B cell (primary cell): ENCODE measurements at regions not wholly inside any gene's neighbourhood (a gene's known extent, or its start where the extent isn't known, plus 50 kb on each side); places are given as distances from the start of the nearest gene placed in this dataset.

ENCODE experiments used
- ATAC-seq: fragments of 200-7000 bp; cut with Tn5 transposase; one replicate; pipeline ENCODE4 v1.10.0; 2021; ENCODE audit warnings: low read depth, mild to moderate bottlenecking, moderate number of reproducible peaks, moderate library complexity
- CTCF ChIA-PET: fragments of 350-600 bp; sonication (Branson Sonifier 250); formaldehyde crosslinking; loops from one replicate; lab custom pipeline; 2021; ENCODE audit warnings: antibody characterized with exemption, inconsistent platforms; lab: Charles Lee
- POLR2A ChIA-PET: fragments of 350-600 bp; sonication (Branson Sonifier 250); formaldehyde crosslinking; loops from one replicate; lab custom pipeline; 2021; ENCODE audit warnings: antibody characterized with exemption; lab: Charles Lee
- DNase-seq: peaks from one replicate; pipeline ENCODE4 v3.0.0; 2013
- H2AFZ ChIP-seq: 2 replicates; pipeline ENCODE4 v1.6.1; 2012; ENCODE audit warnings: mild to moderate bottlenecking, low read depth, low read length; ENCODE audit not compliant: insufficient read depth, poor library complexity, severe bottlenecking
- H3K27ac ChIP-seq, 2 donors: 1 replicate in 1 of 2; 2 replicates in 1 of 2; pipeline ENCODE4 v1.5.1; 2012 to 2013; ENCODE audit warnings: low read length in 2 of 2, mild to moderate bottlenecking in 2 of 2, moderate library complexity in 1 of 2
- H3K27me3 ChIP-seq, 4 experiments: fragments of 200-600 bp in 1 of 4; sonication (generic) in 1 of 4; replicated peaks in 1 of 4; 1 replicate in 2 of 4; 2 replicates in 2 of 4; pipeline versions ENCODE4 v1.6.1 to v1.7.0; 2013 to 2016; ENCODE audit warnings: low read length in 3 of 4, mild to moderate bottlenecking in 2 of 4, mixed read lengths in 1 of 4, moderate library complexity in 1 of 4; ENCODE audit not compliant: insufficient read depth in 4 of 4, control insufficient read depth in 3 of 4; ENCODE audit errors: control extremely low read depth in 1 of 4
- H3K36me3 ChIP-seq, 2 experiments: replicated peaks in 1 of 2; 1 replicate in 1 of 2; 2 replicates in 1 of 2; pipeline versions ENCODE4 v1.6.1 to v1.7.1; 2013; ENCODE audit warnings: low read length in 1 of 2; ENCODE audit not compliant: insufficient read depth in 2 of 2, control insufficient read depth in 1 of 2; ENCODE audit errors: control extremely low read depth in 1 of 2, extremely low read depth in 1 of 2
- H3K4me1 ChIP-seq, 2 donors: fragments of 200-600 bp in 1 of 2; sonication (generic) in 1 of 2; 1 replicate in 1 of 2; 2 replicates in 1 of 2; pipeline versions ENCODE4 v1.5.1 to v1.6.1; 2013 to 2017; ENCODE audit warnings: low read length in 2 of 2; ENCODE audit not compliant: control insufficient read depth in 2 of 2, insufficient read depth in 2 of 2
- H3K4me2 ChIP-seq: replicated peaks from 2 replicates; pipeline ENCODE3; 2012; ENCODE audit warnings: mild to moderate bottlenecking, low read depth, low read length; ENCODE audit not compliant: poor library complexity, severe bottlenecking
- H3K4me3 ChIP-seq, 5 experiments: fragments of 200-600 bp in 1 of 5; sonication (generic) in 1 of 5; 1 replicate in 3 of 5; 2 replicates in 2 of 5; pipeline versions ENCODE4 v1.5.1 to v1.7.0; 2011 to 2016; ENCODE audit warnings: low read length in 4 of 5, mild to moderate bottlenecking in 4 of 5, low read depth in 2 of 5, control low read depth in 1 of 5, moderate library complexity in 1 of 5; ENCODE audit not compliant: insufficient read depth in 1 of 5; ENCODE audit errors: control extremely low read depth in 1 of 5, extremely low read depth in 1 of 5
- H3K79me2 ChIP-seq: fragments of 200-600 bp; sonication (generic); one replicate; pipeline ENCODE4 v1.6.0; 2016; ENCODE audit warnings: low read length; ENCODE audit not compliant: control insufficient read depth, insufficient read depth
- H3K9ac ChIP-seq: fragments of 200-600 bp; sonication (generic); 2 replicates; pipeline ENCODE4 v1.6.1; 2017; ENCODE audit warnings: mild to moderate bottlenecking, low read length, moderate library complexity
- H3K9me3 ChIP-seq, 3 donors: one replicate each; pipeline versions ENCODE4 v1.6.1 to v1.7.1; 2013; ENCODE audit warnings: low read length in 2 of 3; ENCODE audit not compliant: control insufficient read depth in 2 of 3, insufficient read depth in 1 of 3; ENCODE audit errors: control extremely low read depth in 1 of 3
- H4K20me1 ChIP-seq: 2 replicates; pipeline ENCODE4 v1.6.0; 2012; ENCODE audit warnings: mild to moderate bottlenecking, low read length; ENCODE audit not compliant: insufficient read depth, control insufficient read depth, poor library complexity, severe bottlenecking
- H3K27ac Mint-ChIP-seq: one replicate; pipeline ENCODE4 v1.8.0; 2021; ENCODE audit warnings: mixed read lengths
- H3K27me3 Mint-ChIP-seq: one replicate; pipeline ENCODE4 v1.8.0; 2021; ENCODE audit warnings: mixed read lengths
- H3K4me1 Mint-ChIP-seq: one replicate; pipeline ENCODE4 v1.8.0; 2021; ENCODE audit warnings: mixed read lengths
- H3K4me3 Mint-ChIP-seq: one replicate; pipeline ENCODE4 v1.8.0; 2021; ENCODE audit warnings: mixed read lengths
- H3K9me3 Mint-ChIP-seq: one replicate; pipeline ENCODE4 v1.8.0; 2022; ENCODE audit warnings: mixed read lengths; ENCODE audit not compliant: insufficient read depth
- EZH2 ChIP-seq: IDR thresholded peaks from 2 replicates; pipeline ENCODE4 v1.6.1; 2012; ENCODE audit warnings: borderline replicate concordance, low read depth, mild to moderate bottlenecking, moderate library complexity, low read length; ENCODE audit not compliant: insufficient read depth, poor library complexity, severe bottlenecking
- WGBS: methylation state at CpG from one replicate; pipeline ENCODE4 v1.1.5; 2013; ENCODE audit warnings: missing lambda C conversion rate; ENCODE audit not compliant: insufficient coverage; 5-methylcytosine and 5-hydroxymethylcytosine counted together
- intact Hi-C: fragments of 100-400 bp; cut with micrococcal nuclease; formaldehyde crosslinking; loops from one replicate; pipeline ENCODE4 v1.10.0; 2022
- TF ChIP-seq, protein P1 (sequence below): fragments of 200-600 bp; IDR thresholded peaks from one replicate; pipeline ENCODE4 v1.8.0; 2022; ENCODE audit warnings: antibody characterized with exemption, mild to moderate bottlenecking

DNA sequence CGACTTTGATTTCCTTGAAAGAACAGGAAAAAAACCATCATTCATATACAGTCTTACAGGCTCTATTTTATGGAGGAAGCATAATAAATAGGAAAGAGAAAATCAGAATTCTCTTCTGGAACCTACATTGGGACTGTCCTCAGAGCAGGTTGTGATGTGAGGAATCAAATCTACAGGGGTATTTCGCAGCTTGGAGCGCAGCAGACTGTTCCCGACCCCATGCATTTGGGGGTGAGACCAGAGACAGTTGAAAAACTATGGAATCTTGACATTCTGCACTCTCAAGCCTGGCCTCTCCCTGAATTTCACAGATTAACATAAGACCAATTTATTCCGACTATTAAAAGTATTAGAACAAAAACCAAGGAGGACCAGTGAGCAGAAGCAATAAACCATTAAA lies 93.3 kb upstream of the PRSS58 start:
- Histone ChIP-seq H3K36me3 (no peaks in the 10 kb centered on the region), H3K4me3 (no peak overlapping the region), H3K27me3 (no peaks in the 10 kb centered on the region), H2AFZ (no peak overlapping the region), H4K20me1 (no peaks in the 10 kb centered on the region), H3K27ac (no peak overlapping the region), H3K4me2 (no peak overlapping the region), H3K9me3 (no peaks in the 10 kb centered on the region), H3K79me2 (no peaks in the 10 kb centered on the region), H3K4me1 (no peaks in the 10 kb centered on the region), H3K9ac (no peak overlapping the region)
- peaks cover 26% of the 10 kb centered on the region for H3K27me3 Mint-ChIP-seq
- no peak overlapping the region for H3K4me3 Mint-ChIP-seq
- no peak for TF ChIP-seq EZH2
- TF ChIP-seq, protein P1, sequence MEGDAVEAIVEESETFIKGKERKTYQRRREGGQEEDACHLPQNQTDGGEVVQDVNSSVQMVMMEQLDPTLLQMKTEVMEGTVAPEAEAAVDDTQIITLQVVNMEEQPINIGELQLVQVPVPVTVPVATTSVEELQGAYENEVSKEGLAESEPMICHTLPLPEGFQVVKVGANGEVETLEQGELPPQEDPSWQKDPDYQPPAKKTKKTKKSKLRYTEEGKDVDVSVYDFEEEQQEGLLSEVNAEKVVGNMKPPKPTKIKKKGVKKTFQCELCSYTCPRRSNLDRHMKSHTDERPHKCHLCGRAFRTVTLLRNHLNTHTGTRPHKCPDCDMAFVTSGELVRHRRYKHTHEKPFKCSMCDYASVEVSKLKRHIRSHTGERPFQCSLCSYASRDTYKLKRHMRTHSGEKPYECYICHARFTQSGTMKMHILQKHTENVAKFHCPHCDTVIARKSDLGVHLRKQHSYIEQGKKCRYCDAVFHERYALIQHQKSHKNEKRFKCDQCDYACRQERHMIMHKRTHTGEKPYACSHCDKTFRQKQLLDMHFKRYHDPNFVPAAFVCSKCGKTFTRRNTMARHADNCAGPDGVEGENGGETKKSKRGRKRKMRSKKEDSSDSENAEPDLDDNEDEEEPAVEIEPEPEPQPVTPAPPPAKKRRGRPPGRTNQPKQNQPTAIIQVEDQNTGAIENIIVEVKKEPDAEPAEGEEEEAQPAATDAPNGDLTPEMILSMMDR: no peak
- intact Hi-C loops: no loop called here
- POLR2A ChIA-PET: no interaction called here
- DNase-seq: no peak
- no peak for ATAC-seq
- WGBS: no CpG with 5 or more reads among the region's 5 CpGs
- CTCF ChIA-PET: interaction anchor here (1.0 to 1.3 kb wide), 2 partner anchors 8 to 34 kb away, joined by 3 read pairs; no protein-coding TSS in a partner anchor
- no peaks in the 10 kb centered on the region for H3K9me3 Mint-ChIP-seq
- no peaks in the 10 kb centered on the region for H3K4me1 Mint-ChIP-seq
- H3K27ac Mint-ChIP-seq: no peak overlapping the region

DNA sequence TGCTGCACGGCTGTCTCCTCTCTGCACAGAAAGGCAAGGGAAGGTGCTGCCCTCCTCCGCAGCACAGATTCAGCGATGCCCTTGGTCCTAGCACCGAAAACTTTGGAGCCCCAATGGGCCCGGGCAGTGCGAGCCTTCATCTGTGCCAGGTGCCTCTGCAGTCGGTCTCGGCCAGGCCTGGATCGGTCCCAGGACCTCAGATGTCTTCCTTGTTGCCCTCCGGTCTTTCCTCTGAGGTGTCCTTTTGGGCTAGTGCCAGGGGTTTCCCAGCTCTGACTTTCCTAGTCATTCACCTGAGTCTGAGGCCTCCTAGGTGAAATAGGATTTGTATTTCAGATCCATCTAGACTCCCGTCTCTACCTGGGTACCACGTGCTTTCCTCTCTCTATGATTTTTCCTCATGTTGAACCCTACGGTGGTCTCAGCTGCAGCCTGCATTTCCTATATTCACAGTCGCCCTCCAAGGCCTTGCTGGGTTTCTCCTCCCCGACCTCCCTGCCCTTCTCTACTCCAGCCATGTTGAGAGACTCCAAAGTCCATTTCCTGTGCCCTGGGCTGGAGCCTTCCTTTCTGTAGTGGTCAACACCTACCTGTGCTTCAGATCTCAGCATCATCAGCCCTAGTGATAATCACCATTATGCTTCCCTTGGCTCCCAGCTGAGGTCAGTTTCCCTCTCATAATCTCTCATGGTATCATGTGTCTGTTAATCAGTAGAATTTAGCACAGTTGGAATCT lies 92.0 kb upstream of the PRSS58 start:
- Histone ChIP-seq H3K4me2 (no peak overlapping the region), H2AFZ (no peak overlapping the region), H3K36me3 (no peaks in the 10 kb centered on the region), H3K9me3 (no peaks in the 10 kb centered on the region), H4K20me1 (no peaks in the 10 kb centered on the region), H3K4me3 (no peak overlapping the region), H3K4me1 (no peaks in the 10 kb centered on the region), H3K9ac (no peak overlapping the region), H3K27me3 (no peaks in the 10 kb centered on the region), H3K27ac (no peak overlapping the region), H3K79me2 (no peaks in the 10 kb centered on the region)
- Mint-ChIP-seq H3K27me3 (peaks cover 26% of the 10 kb centered on the region), H3K4me3 (no peak overlapping the region), H3K27ac (no peak overlapping the region), H3K4me1 (no peaks in the 10 kb centered on the region), H3K9me3 (no peaks in the 10 kb centered on the region)
- 80% methylated on average over 15 of the region's 15 CpGs for WGBS
- DNase-seq (no peak), ATAC-seq (no peak)
- ChIA-PET CTCF (no interaction called here), POLR2A (no interaction called here)
- TF ChIP-seq, protein P1: no peak
- TF ChIP-seq EZH2: no peak
- intact Hi-C loops: no loop called here
